ENCODE measurements at regions not wholly inside any gene's neighbourhood (a gene's known extent, or its start where the extent isn't known, plus 50 kb on each side); places are given as distances from the start of the nearest gene placed in this dataset.

- no peak for TF ChIP-seq GABPB1 (CRISPR knock-in tag; IDR thresholded peaks at IDR 0.05)
- no peak for TF ChIP-seq ZSCAN18 (CRISPR knock-in tag; IDR thresholded peaks at IDR 0.05)
- TF ChIP-seq ZNF512 (CRISPR knock-in tag; IDR thresholded peaks at IDR 0.05; ENCODE audit: borderline replicate concordance) = no peak
- no peak for TF ChIP-seq IRF2 (CRISPR knock-in tag; IDR thresholded peaks at IDR 0.05; ENCODE audit: borderline replicate concordance, low read depth)
- no peak for TF ChIP-seq FOXP4 (CRISPR knock-in tag; IDR thresholded peaks at IDR 0.05)
- no peak for TF ChIP-seq KAT7 (CRISPR knock-in tag; IDR thresholded peaks at IDR 0.05; ENCODE audit: borderline replicate concordance)
- no peak for TF ChIP-seq ZNF425 (CRISPR knock-in tag; conservative IDR thresholded peaks at IDR 0.05)
- no peak for TF ChIP-seq ATF1 (CRISPR knock-in tag; IDR thresholded peaks at IDR 0.05)
- no peak for TF ChIP-seq TEAD4 (CRISPR knock-in tag; IDR thresholded peaks at IDR 0.05)
- no peak for TF ChIP-seq ZBTB21 (CRISPR knock-in tag; IDR thresholded peaks at IDR 0.05; ENCODE audit: borderline replicate concordance)
- no peak for TF ChIP-seq USF1 (CRISPR knock-in tag; IDR thresholded peaks at IDR 0.05)
- TF ChIP-seq IRF1 (CRISPR knock-in tag; IDR thresholded peaks at IDR 0.05) = no peak
- no peak for TF ChIP-seq ZNF671 (CRISPR knock-in tag; IDR thresholded peaks at IDR 0.05)
- no peak for TF ChIP-seq EMX1 (CRISPR knock-in tag; IDR thresholded peaks at IDR 0.05)
- TF ChIP-seq STAT6 (CRISPR knock-in tag; conservative IDR thresholded peaks at IDR 0.05; ENCODE audit: low read depth) = no peak
- ChIA-PET POLR2A (no interaction called here), CTCF (no interaction called here)
- DNase-seq (ENCODE audit: low spot score) (no peak), ATAC-seq (no peak)
- Mint-ChIP-seq H3K36me3 (peaks cover 18% of the 10 kb centered on the region), H3K27ac (no peak overlapping the region), H3K4me3 (no peak overlapping the region), H3K27me3 (ENCODE audit: low read depth) (peaks cover 5% of the 10 kb centered on the region), H3K9me3 (peaks cover 27% of the 10 kb centered on the region), H3K4me1 (peaks cover 26% of the 10 kb centered on the region)
Measured at GRCh38 chr9:120312031-120312430, 267.9 kb downstream of the CDK5RAP2 start.
